GM10248 (cell line): ENCODE measurements at regions not wholly inside any gene's neighbourhood (a gene's known extent, or its start where the extent isn't known, plus 50 kb on each side); places are given as distances from the start of the nearest gene placed in this dataset.

ENCODE experiments used
- CTCF ChIA-PET: fragments of 300-600 bp; sonication (Branson Sonifier 250); formaldehyde crosslinking; extraction: SDS; loops from one replicate; lab custom pipeline; 2021; ENCODE audit warnings: antibody characterized with exemption; lab: Yijun Ruan, JAX
- POLR2A ChIA-PET: fragments of 350-650 bp; sonication (Branson Sonifier 250); formaldehyde crosslinking; extraction: SDS; loops from one replicate; lab custom pipeline; 2020; ENCODE audit warnings: antibody characterized with exemption; lab: Yijun Ruan, JAX
- DNase-seq: peaks from one replicate; pipeline ENCODE4 v3.0.0; 2012; ENCODE audit errors: extremely low spot score
- CTCF ChIP-seq: IDR thresholded peaks from 2 replicates; pipeline ENCODE4 v1.5.1; 2012; ENCODE audit warnings: mild to moderate bottlenecking, low read depth; ENCODE audit errors: extremely low read depth, missing control alignments, control extremely low read depth

GRCh38 chr2:226098861-226099745, 699.6 kb downstream of the NYAP2 start:
- CTCF ChIA-PET, result no interaction called here
- POLR2A ChIA-PET, result no interaction called here
- TF ChIP-seq CTCF, result no peak
- no peak for DNase-seq

GRCh38 chr2:226095058-226095457, 695.5 kb downstream of the NYAP2 start:
- POLR2A ChIA-PET, result no interaction called here
- CTCF ChIA-PET, result no interaction called here
- DNase-seq, result no peak
- no peak for TF ChIP-seq CTCF

GRCh38 chr2:226093364-226093763, 693.9 kb downstream of the NYAP2 start:
- no peak for TF ChIP-seq CTCF
- no peak for DNase-seq
- CTCF ChIA-PET, result interaction anchor here (0.9 to 1.6 kb wide), 2 partner anchors 14 to 709 kb away, joined by 3 to 4 read pairs; no protein-coding TSS in a partner anchor
- POLR2A ChIA-PET, result no interaction called here

GRCh38 chr2:226088366-226088674, 688.8 kb downstream of the NYAP2 start:
- no peak for TF ChIP-seq CTCF

GRCh38 chr2:226087505-226088365, 688.2 kb downstream of the NYAP2 start:
- DNase-seq, result no peak
- CTCF ChIA-PET, result interaction anchor here (1.0 kb wide), 1 partner anchor 18 kb away, joined by 3 read pairs; no protein-coding TSS in a partner anchor
- POLR2A ChIA-PET, result no interaction called here
- no peak for TF ChIP-seq CTCF

More at GRCh38 chr2:226088366-226088674, 688.8 kb downstream of the NYAP2 start:
- no peak for DNase-seq
- ChIA-PET POLR2A (no interaction called here), CTCF (interaction anchor here (1.0 kb wide), 1 partner anchor 19 kb away, joined by 3 read pairs; no protein-coding TSS in a partner anchor)

GRCh38 chr2:226087051-226087450, 687.5 kb downstream of the NYAP2 start:
- ChIA-PET POLR2A (no interaction called here), CTCF (no interaction called here)
- TF ChIP-seq CTCF, result no peak
- no peak for DNase-seq
